HG03280 (cell line): ENCODE measurements at regions not wholly inside any gene's neighbourhood (a gene's known extent, or its start where the extent isn't known, plus 50 kb on each side); places are given as distances from the start of the nearest gene placed in this dataset.
"Not testable (repeated sequence)": the region's sequence is repeated elsewhere in the genome, so short reads cannot be mapped to it uniquely, and the experiment has no call there.

Experiments used
- ATAC-seq: cut with Tn5 transposase; IDR thresholded peaks from one replicate; pipeline ENCODE4 v1.9.1; 2021; ENCODE audit warnings: mild to moderate bottlenecking, moderate library complexity; ENCODE audit not compliant: unreplicated experiment

GRCh38 chr4:106869551-106869950 lies 166.6 kb downstream of the DKK2 start:
- no peak for ATAC-seq

- ATAC-seq: no peak
Observed at GRCh38 chr4:106868381-106869035, 167.6 kb downstream of the DKK2 start.

GRCh38 chr4:106864231-106864630 lies 171.9 kb downstream of the DKK2 start:
- no peak for ATAC-seq

- ATAC-seq: no peak
Observed at GRCh38 chr4:106854569-106855351, 181.4 kb downstream of the DKK2 start.

- no peak for ATAC-seq
Observed at GRCh38 chr4:106852426-106852825, 183.7 kb downstream of the DKK2 start.

- ATAC-seq: no peak
Observed at GRCh38 chr4:106851726-106852125, 184.4 kb downstream of the DKK2 start.

GRCh38 chr4:106850691-106851090 lies 185.4 kb downstream of the DKK2 start:
- no peak for ATAC-seq

- no peak for ATAC-seq
Observed at GRCh38 chr4:106835919-106836318, 200.2 kb downstream of the DKK2 start.

- no peak for ATAC-seq
Observed at GRCh38 chr4:106830879-106831278, 205.2 kb downstream of the DKK2 start.

GRCh38 chr4:106818764-106819163 lies 217.3 kb downstream of the DKK2 start:
- ATAC-seq: no peak

- no peak for ATAC-seq
Observed at GRCh38 chr4:106816496-106816895, 219.6 kb downstream of the DKK2 start.

GRCh38 chr4:106810122-106810521 lies 226.0 kb downstream of the DKK2 start:
- no peak for ATAC-seq

- ATAC-seq: no peak
Observed at GRCh38 chr4:106809076-106809475, 227.0 kb downstream of the DKK2 start.

GRCh38 chr4:106806158-106806797 lies 229.8 kb downstream of the DKK2 start:
- ATAC-seq: no peak

- no peak for ATAC-seq
Observed at GRCh38 chr4:106803083-106803482, 233.0 kb downstream of the DKK2 start.

GRCh38 chr4:106801386-106801785 lies 234.7 kb downstream of the DKK2 start:
- no peak for ATAC-seq

- no peak for ATAC-seq
Observed at GRCh38 chr4:106796876-106797275, 239.2 kb downstream of the DKK2 start.

GRCh38 chr4:106795326-106795725 lies 240.8 kb downstream of the DKK2 start:
- ATAC-seq: no peak

- ATAC-seq: no peak
Observed at GRCh38 chr4:106793933-106794332, 242.2 kb downstream of the DKK2 start.

- no peak for ATAC-seq
Observed at GRCh38 chr4:106775636-106776035, 260.5 kb downstream of the DKK2 start.

GRCh38 chr4:106774055-106774454 lies 262.1 kb downstream of the DKK2 start:
- ATAC-seq: not testable (repeated sequence)
